CD14-positive monocyte (primary cell): ENCODE measurements at regions not wholly inside any gene's neighbourhood (a gene's known extent, or its start where the extent isn't known, plus 50 kb on each side); places are given as distances from the start of the nearest gene placed in this dataset.

Source experiments
- DNase-seq, 3 donors: peaks; one replicate each; pipeline ENCODE4 v3.0.0-alpha.2; 2011 to 2022
- H2AFZ ChIP-seq: 2 replicates; pipeline ENCODE4 v1.6.0; 2012; ENCODE audit warnings: mild to moderate bottlenecking, low read depth, low read length, inconsistent platforms; ENCODE audit not compliant: insufficient read depth, poor library complexity, severe bottlenecking
- H3K27ac ChIP-seq, 2 donors: 1 replicate in 1 of 2; 2 replicates in 1 of 2; pipeline ENCODE4 v1.5.1; 2012 to 2013; ENCODE audit warnings: low read length in 2 of 2, control low read depth in 1 of 2, inconsistent platforms in 1 of 2, low read depth in 1 of 2, mild to moderate bottlenecking in 1 of 2
- H3K27me3 ChIP-seq, 2 donors: one replicate each; pipeline versions ENCODE4 v1.6.0 to v1.6.1; 2011 to 2013; ENCODE audit warnings: low read length in 2 of 2; ENCODE audit not compliant: control insufficient read depth in 2 of 2, insufficient read depth in 2 of 2
- H3K36me3 ChIP-seq, 2 donors: replicated peaks in 1 of 2; 1 replicate in 1 of 2; 2 replicates in 1 of 2; pipeline versions ENCODE4 v1.5.1 to v1.6.1; 2012 to 2013; ENCODE audit warnings: low read length in 2 of 2, control low read depth in 1 of 2, inconsistent platforms in 1 of 2, mild to moderate bottlenecking in 1 of 2; ENCODE audit not compliant: insufficient read depth in 2 of 2, control insufficient read depth in 1 of 2
- H3K4me1 ChIP-seq, 2 donors: 1 replicate in 1 of 2; 2 replicates in 1 of 2; pipeline versions ENCODE4 v1.5.1 to v1.6.1; 2012 to 2013; ENCODE audit warnings: low read length in 2 of 2, control low read depth in 1 of 2, inconsistent platforms in 1 of 2, mild to moderate bottlenecking in 1 of 2, moderate library complexity in 1 of 2; ENCODE audit not compliant: insufficient read depth in 2 of 2, control insufficient read depth in 1 of 2
- H3K4me2 ChIP-seq: replicated peaks from 2 replicates; pipeline ENCODE3; 2012; ENCODE audit warnings: low read length, moderate library complexity, mild to moderate bottlenecking; ENCODE audit not compliant: poor library complexity, severe bottlenecking; ENCODE audit errors: extremely low read depth
- H3K4me3 ChIP-seq, 3 experiments: fragments of 200-600 bp in 1 of 3; sonication (generic) in 1 of 3; replicated peaks in 1 of 3; 1 replicate in 2 of 3; 2 replicates in 1 of 3; pipeline ENCODE4 v1.5.1; 2011 to 2013; ENCODE audit warnings: low read length in 3 of 3, mild to moderate bottlenecking in 3 of 3, control low read depth in 2 of 3, low read depth in 2 of 3, inconsistent platforms in 1 of 3, moderate library complexity in 1 of 3
- H3K79me2 ChIP-seq: 2 replicates; pipeline ENCODE4 v1.6.0; 2012; ENCODE audit warnings: mild to moderate bottlenecking, control low read depth, inconsistent platforms, low read length, moderate library complexity; ENCODE audit not compliant: insufficient read depth
- H3K9ac ChIP-seq: 2 replicates; pipeline ENCODE4 v1.6.0; 2017; ENCODE audit warnings: low read length, mild to moderate bottlenecking; ENCODE audit not compliant: insufficient read depth, poor library complexity, severe bottlenecking
- H3K9me3 ChIP-seq, 2 donors: replicated peaks in 1 of 2; 1 replicate in 1 of 2; 2 replicates in 1 of 2; pipeline versions ENCODE4 v1.5.1 to v1.6.1; 2012 to 2013; ENCODE audit warnings: low read length in 2 of 2, control low read depth in 1 of 2; ENCODE audit not compliant: control insufficient read depth in 1 of 2, insufficient read depth in 1 of 2
- H4K20me1 ChIP-seq: 2 replicates; pipeline ENCODE4 v1.6.0; 2012; ENCODE audit warnings: mild to moderate bottlenecking, low read length, control low read depth, moderate library complexity; ENCODE audit not compliant: insufficient read depth
- H3K27ac Mint-ChIP-seq, 7 donors: one replicate each; pipeline ENCODE4 v1.8.0; 2020; ENCODE audit warnings: mild to moderate bottlenecking in 7 of 7, mixed read lengths in 7 of 7, moderate library complexity in 6 of 7, inconsistent platforms in 2 of 7
- H3K27me3 Mint-ChIP-seq, 3 donors: one replicate each; pipeline ENCODE4 v1.8.0; 2021 to 2022; ENCODE audit warnings: low read depth in 3 of 3, mild to moderate bottlenecking in 3 of 3, mixed read lengths in 3 of 3, moderate library complexity in 3 of 3, inconsistent platforms in 1 of 3
- H3K36me3 Mint-ChIP-seq, 2 donors: one replicate each; pipeline ENCODE4 v1.8.0; 2020; ENCODE audit warnings: mixed read lengths in 2 of 2, inconsistent platforms in 1 of 2, mild to moderate bottlenecking in 1 of 2
- H3K4me1 Mint-ChIP-seq: one replicate; pipeline ENCODE4 v1.8.0; 2020; ENCODE audit warnings: mild to moderate bottlenecking, mixed read lengths
- H3K4me3 Mint-ChIP-seq, 2 donors: one replicate each; pipeline ENCODE4 v1.8.0; 2020; ENCODE audit warnings: mild to moderate bottlenecking in 2 of 2, mixed read lengths in 2 of 2, moderate library complexity in 1 of 2
- H3K9me3 Mint-ChIP-seq, 7 donors: one replicate each; pipeline ENCODE4 v1.8.0; 2020 to 2022; ENCODE audit warnings: mixed read lengths in 7 of 7, mild to moderate bottlenecking in 6 of 7, moderate library complexity in 6 of 7, inconsistent platforms in 2 of 7
- CTCF ChIP-seq: fragments of 200-600 bp; IDR thresholded peaks from one replicate; pipeline ENCODE4 v1.8.0; 2022; ENCODE audit warnings: antibody characterized with exemption, mild to moderate bottlenecking
- WGBS: methylation state at CpG from one replicate; pipeline ENCODE4 v1.1.5; 2013; ENCODE audit warnings: missing lambda C conversion rate; ENCODE audit not compliant: insufficient coverage; 5-methylcytosine and 5-hydroxymethylcytosine counted together
- intact Hi-C, 2 donors: fragments of 100-400 bp; cut with micrococcal nuclease; formaldehyde crosslinking; loops; one replicate each; pipeline versions ENCODE4 v1.15.0 to v1.15.1; 2023

GRCh38 chr1:36710951-36711350, 228.2 kb upstream of the CSF3R start:
- Mint-ChIP-seq H3K4me3 (peak overlapping the region in 1 of 2 donors; percentile 3), H3K4me1 (peaks cover 3% of the 10 kb centered on the region), H3K9me3 (peaks cover 0 to 4% (median 0%) of the 10 kb centered on the region in 7 donors), H3K27me3 (peaks cover 21 to 51% (median 26%) of the 10 kb centered on the region in 3 donors), H3K36me3 (no peaks in the 10 kb centered on the region), H3K27ac (no peak overlapping the region)
- no peaks in the 10 kb centered on the region for H4K20me1 ChIP-seq
- no peak for DNase-seq
- H3K4me2 ChIP-seq = no peak overlapping the region
- peaks cover 6 to 20% of the 10 kb centered on the region in 2 donors for H3K27me3 ChIP-seq
- no peaks in the 10 kb centered on the region for H3K79me2 ChIP-seq
- no peak overlapping the region for H3K9ac ChIP-seq
- no peak overlapping the region for H3K27ac ChIP-seq
- no peak for TF ChIP-seq CTCF
- no peak overlapping the region for H2AFZ ChIP-seq
- no peaks in the 10 kb centered on the region for H3K36me3 ChIP-seq
- H3K4me3 ChIP-seq = no peak overlapping the region
- intact Hi-C loops = no loop called here
- no CpG with 5 or more reads among the region's 5 CpGs for WGBS
- no peaks in the 10 kb centered on the region for H3K9me3 ChIP-seq
- H3K4me1 ChIP-seq = no peaks in the 10 kb centered on the region

GRCh38 chr1:36709869-36710481, 227.3 kb upstream of the CSF3R start:
- no peak for DNase-seq
- Mint-ChIP-seq H3K4me3 (no peak overlapping the region), H3K36me3 (no peaks in the 10 kb centered on the region), H3K27ac (no peak overlapping the region), H3K9me3 (peaks cover 0 to 4% (median 0%) of the 10 kb centered on the region in 7 donors), H3K4me1 (peaks cover 3% of the 10 kb centered on the region), H3K27me3 (peaks cover 25 to 58% (median 30%) of the 10 kb centered on the region in 3 donors)
- H3K4me3 ChIP-seq = no peak overlapping the region
- no peak overlapping the region for H3K9ac ChIP-seq
- H4K20me1 ChIP-seq = no peaks in the 10 kb centered on the region
- H3K4me1 ChIP-seq = no peaks in the 10 kb centered on the region
- no peak overlapping the region for H3K27ac ChIP-seq
- no peak for TF ChIP-seq CTCF
- no peaks in the 10 kb centered on the region for H3K36me3 ChIP-seq
- peaks cover 6 to 20% of the 10 kb centered on the region in 2 donors for H3K27me3 ChIP-seq
- intact Hi-C loops = no loop called here
- H2AFZ ChIP-seq = no peak overlapping the region
- WGBS = 62% methylated on average over 6 of the region's 17 CpGs
- H3K9me3 ChIP-seq = no peaks in the 10 kb centered on the region
- no peaks in the 10 kb centered on the region for H3K79me2 ChIP-seq
- no peak overlapping the region for H3K4me2 ChIP-seq
